ENCODE measurements at regions not wholly inside any gene's neighbourhood (a gene's known extent, or its start where the extent isn't known, plus 50 kb on each side); places are given as distances from the start of the nearest gene placed in this dataset.

DNA sequence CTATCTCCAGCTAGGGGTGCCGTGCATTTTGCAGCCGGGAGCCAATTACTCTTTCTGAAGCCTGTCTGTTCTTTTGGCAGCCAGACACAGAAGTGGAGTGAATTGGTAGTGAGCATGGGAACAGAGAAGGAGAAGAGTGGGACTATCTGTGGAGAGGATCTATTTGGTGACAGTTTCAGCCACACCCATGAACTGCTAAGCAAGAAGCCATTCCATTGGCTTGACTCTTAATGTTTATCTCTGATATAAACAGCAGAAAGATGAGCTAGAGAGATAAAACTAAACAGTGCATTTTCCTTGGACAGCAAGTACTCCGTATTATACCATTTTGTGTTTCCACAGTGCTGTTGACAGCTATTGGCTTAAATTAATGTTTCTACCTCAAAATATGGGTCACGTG lies 259.6 kb upstream of the THUMPD2 start:
- H3K4me3 ChIP-seq: no peak overlapping the region
- no peaks in the 10 kb centered on the region for H3K9me3 ChIP-seq (replicated peaks in 1 of 3)
- peaks cover 0 to 6% of the 10 kb centered on the region in 2 donors for H3K4me1 ChIP-seq (replicated peaks in 1 of 2)
- intact Hi-C loops (cut with DNase I): no loop called here
- no peak for DNase-seq
- H3K27me3 ChIP-seq: no peaks in the 10 kb centered on the region
- H3K36me3 ChIP-seq (replicated peaks in 1 of 2): no peaks in the 10 kb centered on the region
- TF ChIP-seq, protein P1, sequence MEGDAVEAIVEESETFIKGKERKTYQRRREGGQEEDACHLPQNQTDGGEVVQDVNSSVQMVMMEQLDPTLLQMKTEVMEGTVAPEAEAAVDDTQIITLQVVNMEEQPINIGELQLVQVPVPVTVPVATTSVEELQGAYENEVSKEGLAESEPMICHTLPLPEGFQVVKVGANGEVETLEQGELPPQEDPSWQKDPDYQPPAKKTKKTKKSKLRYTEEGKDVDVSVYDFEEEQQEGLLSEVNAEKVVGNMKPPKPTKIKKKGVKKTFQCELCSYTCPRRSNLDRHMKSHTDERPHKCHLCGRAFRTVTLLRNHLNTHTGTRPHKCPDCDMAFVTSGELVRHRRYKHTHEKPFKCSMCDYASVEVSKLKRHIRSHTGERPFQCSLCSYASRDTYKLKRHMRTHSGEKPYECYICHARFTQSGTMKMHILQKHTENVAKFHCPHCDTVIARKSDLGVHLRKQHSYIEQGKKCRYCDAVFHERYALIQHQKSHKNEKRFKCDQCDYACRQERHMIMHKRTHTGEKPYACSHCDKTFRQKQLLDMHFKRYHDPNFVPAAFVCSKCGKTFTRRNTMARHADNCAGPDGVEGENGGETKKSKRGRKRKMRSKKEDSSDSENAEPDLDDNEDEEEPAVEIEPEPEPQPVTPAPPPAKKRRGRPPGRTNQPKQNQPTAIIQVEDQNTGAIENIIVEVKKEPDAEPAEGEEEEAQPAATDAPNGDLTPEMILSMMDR (IDR thresholded peaks at IDR 0.05): no peak
- TF ChIP-seq POLR2A (IDR thresholded peaks at IDR 0.05): no peak
- WGBS, 4 donors: 54 to 75% (median 64%) methylated on average over 4 of the region's 4 CpGs
- no peak overlapping the region for H3K27ac ChIP-seq

DNA sequence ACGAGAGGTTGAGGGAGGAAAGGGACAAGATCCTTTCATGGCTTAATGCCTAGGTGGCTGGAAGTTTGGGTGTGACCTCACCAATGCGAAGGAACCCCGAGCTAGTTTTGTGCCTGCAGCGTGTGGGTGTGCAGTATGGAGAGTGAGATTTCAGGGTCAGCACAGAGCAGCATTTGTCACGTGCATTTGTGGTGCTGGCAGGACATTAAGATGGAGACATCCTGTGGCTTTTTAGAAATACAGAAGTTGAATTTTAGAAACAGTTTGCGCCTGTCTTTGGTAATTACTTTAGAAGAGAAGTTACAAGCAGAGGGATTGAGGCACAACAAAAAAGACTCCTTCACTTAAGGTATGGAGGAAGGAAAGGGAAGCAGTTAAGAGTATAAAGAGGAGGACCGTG lies 258.2 kb upstream of the THUMPD2 start:
- H3K27me3 ChIP-seq: no peaks in the 10 kb centered on the region
- intact Hi-C loops (cut with DNase I): no loop called here
- H3K4me1 ChIP-seq (replicated peaks in 1 of 2): peaks cover 0 to 6% of the 10 kb centered on the region in 2 donors
- TF ChIP-seq POLR2A (IDR thresholded peaks at IDR 0.05): no peak
- TF ChIP-seq, protein P1 (IDR thresholded peaks at IDR 0.05): no peak
- DNase-seq: peak in 5 of 7 donors; percentile 15 to 51 (median 17)
- H3K4me3 ChIP-seq: no peak overlapping the region
- 42 to 70% (median 51%) methylated on average over 7 of the region's 7 CpGs for WGBS, 4 donors
- no peaks in the 10 kb centered on the region for H3K36me3 ChIP-seq (replicated peaks in 1 of 2)
- H3K27ac ChIP-seq: no peak overlapping the region
- no peaks in the 10 kb centered on the region for H3K9me3 ChIP-seq (replicated peaks in 1 of 3)

DNA sequence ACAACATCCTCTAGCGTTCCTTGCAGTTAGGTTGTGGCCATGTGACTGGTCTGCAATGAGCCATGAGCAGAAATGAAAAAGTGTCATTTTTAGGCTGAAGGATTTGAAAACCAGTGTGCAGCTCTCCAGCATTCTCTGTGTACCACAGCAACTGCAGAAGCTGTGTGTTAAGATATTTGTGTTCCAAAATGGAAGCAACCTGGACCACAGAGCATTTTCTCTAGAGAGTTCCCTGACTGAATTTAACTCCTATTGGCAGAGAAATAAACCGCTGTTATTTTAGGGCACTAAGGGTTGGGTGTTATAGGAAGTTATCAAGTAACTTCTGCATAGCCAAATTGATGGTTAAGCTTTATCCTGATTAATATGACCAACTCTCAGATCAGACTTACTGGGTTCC lies 257.2 kb upstream of the THUMPD2 start:
- no peak overlapping the region for H3K4me3 ChIP-seq
- intact Hi-C loops (cut with DNase I): no loop called here
- 55 to 87% (median 81%) methylated on average over 2 of the region's 2 CpGs for WGBS, 4 donors
- no peaks in the 10 kb centered on the region for H3K9me3 ChIP-seq (replicated peaks in 1 of 3)
- H3K27ac ChIP-seq: no peak overlapping the region
- H3K4me1 ChIP-seq (replicated peaks in 1 of 2): peaks cover 0 to 6% of the 10 kb centered on the region in 2 donors
- H3K36me3 ChIP-seq (replicated peaks in 1 of 2): no peaks in the 10 kb centered on the region
- no peak for TF ChIP-seq POLR2A (IDR thresholded peaks at IDR 0.05)
- TF ChIP-seq, protein P1 (IDR thresholded peaks at IDR 0.05): no peak
- H3K27me3 ChIP-seq: no peaks in the 10 kb centered on the region
- no peak for DNase-seq

DNA sequence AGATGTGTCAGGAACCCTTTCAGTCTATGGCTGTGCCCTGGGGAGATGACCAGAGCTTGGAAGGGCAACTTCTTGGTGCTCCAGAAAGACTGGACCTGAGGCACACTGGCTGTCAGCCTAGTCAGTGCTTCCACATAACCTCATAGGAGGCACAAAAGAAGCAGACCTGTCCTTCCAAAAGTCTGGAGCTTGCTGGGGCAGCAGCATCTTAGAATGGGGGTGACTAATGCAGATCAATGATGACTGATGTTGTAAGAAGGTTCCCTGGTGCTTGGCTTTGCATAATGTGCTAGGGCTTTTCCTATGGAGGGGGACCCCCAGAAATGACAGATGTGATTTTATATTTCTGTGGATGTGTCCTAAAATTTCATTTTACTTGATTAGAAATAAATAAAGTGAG lies 255.7 kb upstream of the THUMPD2 start:
- H3K27me3 ChIP-seq: no peaks in the 10 kb centered on the region
- H3K36me3 ChIP-seq (replicated peaks in 1 of 2): no peaks in the 10 kb centered on the region
- TF ChIP-seq POLR2A (IDR thresholded peaks at IDR 0.05): no peak
- TF ChIP-seq, protein P1 (IDR thresholded peaks at IDR 0.05): no peak
- H3K4me3 ChIP-seq: no peak overlapping the region
- DNase-seq: no peak
- H3K9me3 ChIP-seq (replicated peaks in 1 of 3): no peaks in the 10 kb centered on the region
- H3K27ac ChIP-seq: no peak overlapping the region
- intact Hi-C loops (cut with DNase I): no loop called here
- H3K4me1 ChIP-seq (replicated peaks in 1 of 2): peaks cover 0 to 4% of the 10 kb centered on the region in 2 donors

Data from adrenal gland (tissue), 9 donors.